HG03060 (cell line): ENCODE measurements at regions not wholly inside any gene's neighbourhood (a gene's known extent, or its start where the extent isn't known, plus 50 kb on each side); places are given as distances from the start of the nearest gene placed in this dataset.
"Not testable (repeated sequence)": the region's sequence is repeated elsewhere in the genome, so short reads cannot be mapped to it uniquely, and the experiment has no call there.

ENCODE experiments used
- ATAC-seq: cut with Tn5 transposase; IDR thresholded peaks from one replicate; pipeline ENCODE4 v1.9.1; 2021; ENCODE audit warnings: low read depth, moderate number of reproducible peaks; ENCODE audit not compliant: unreplicated experiment

DNA sequence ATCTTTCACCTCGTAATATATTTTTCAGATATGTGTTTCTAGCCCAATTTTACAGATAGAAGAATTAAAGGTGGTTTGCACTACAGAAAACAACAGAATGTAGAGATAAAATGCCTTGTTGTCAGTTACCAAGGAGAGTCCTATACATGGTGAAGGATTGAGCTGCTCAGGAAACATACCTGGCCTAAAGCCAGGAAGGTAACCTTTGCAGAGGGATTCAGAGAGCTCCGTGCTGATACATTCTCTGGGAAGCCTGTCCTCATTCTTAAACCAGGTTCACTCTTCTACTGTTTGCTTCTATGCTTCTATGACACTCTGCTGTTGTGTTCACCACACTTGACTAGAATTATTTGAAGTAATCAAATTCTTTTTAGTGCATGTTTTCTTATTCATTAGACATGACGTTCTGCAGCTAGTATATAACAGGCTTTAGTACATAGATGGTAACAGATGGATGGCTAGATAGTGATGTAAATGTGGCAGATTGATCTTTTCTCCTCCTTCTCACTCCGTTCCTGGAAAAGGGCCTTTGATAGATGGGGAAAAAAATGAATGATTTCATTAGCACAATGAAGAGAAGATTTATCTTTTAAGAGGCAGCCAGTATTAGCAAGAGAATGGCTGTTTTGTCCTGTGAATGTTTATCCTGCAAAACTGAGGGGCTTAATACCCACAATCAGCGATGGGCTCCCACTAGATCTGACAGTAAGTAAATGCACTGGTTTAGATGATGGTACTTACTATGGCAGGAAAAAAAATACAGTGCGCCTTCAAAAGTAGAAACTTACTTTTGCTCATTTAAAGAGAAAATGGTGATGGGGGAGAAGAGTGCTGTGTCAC, 589.6 kb upstream of the FAM98A start:
- no peak for ATAC-seq

GRCh38 chr2:34179511-34179910, 580.4 kb upstream of the FAM98A start:
- no peak for ATAC-seq

- ATAC-seq: no peak
Observed at GRCh38 chr2:34178482-34178881, 579.4 kb upstream of the FAM98A start.

- no peak for ATAC-seq
Observed at GRCh38 chr2:34176693-34177092, 577.6 kb upstream of the FAM98A start.

DNA sequence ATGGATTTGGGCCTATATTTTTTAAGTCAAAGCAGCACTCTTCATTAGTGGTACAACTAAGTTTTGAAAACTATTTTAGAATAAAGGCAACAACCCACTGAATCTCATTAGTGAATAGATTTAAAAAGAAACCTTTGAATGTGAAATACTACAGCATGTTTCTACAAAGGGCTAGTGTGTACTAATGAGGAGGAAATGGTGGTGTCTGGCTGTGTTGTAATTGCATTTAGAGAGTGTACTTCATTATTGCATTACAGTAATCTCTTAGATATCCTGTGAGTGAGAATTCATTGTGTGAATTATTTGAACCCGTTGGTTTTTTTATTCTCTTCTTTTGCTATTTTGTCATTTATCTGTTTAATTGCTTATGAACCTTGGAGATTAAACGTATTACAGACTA, 575.4 kb upstream of the FAM98A start:
- no peak for ATAC-seq

- no peak for ATAC-seq
Observed at GRCh38 chr2:34162231-34162630, 563.1 kb upstream of the FAM98A start.

DNA sequence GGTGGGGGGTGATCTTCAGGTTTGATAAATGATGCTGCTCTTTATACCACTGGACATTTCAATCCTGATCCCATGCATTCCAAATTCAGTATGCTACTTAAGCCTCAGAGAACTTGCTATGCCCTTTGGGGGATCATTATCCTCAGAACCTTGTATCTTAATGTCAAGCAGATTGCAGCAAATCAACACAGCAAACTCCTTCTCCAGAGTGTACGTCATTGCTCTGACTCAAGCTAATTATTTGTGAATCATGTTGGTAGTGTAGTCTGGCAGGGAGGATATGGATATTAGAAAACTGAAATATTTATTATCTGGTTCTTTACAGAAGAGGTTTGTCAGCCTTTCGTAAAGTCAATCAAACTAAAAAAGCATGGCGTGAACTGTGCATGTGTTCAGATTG, 562.5 kb upstream of the FAM98A start:
- no peak for ATAC-seq

GRCh38 chr2:34159901-34160300, 560.8 kb upstream of the FAM98A start:
- ATAC-seq: no peak

- no peak for ATAC-seq
Observed at GRCh38 chr2:34153484-34153883, 554.4 kb upstream of the FAM98A start.

- no peak for ATAC-seq
Observed at GRCh38 chr2:34147780-34148179, 548.7 kb upstream of the FAM98A start.

DNA sequence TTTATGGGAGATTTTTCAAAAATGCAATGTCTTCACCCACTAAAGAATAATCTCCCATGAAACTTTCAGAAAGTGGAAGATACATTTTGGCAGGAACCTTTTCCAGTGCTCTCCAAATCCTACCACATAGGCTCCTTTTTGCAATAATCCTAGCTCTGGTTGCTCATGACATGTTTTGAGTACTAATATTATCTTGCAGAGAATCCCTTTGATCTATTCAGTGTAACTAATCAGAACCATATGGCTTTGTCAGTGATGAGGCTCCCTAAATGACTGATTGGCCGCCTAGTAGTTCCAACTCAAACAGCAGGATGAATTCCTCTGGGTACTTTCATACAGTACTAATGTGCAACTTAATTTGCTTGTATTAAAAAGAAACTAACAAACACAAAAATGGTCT, 544.0 kb upstream of the FAM98A start:
- ATAC-seq: no peak

DNA sequence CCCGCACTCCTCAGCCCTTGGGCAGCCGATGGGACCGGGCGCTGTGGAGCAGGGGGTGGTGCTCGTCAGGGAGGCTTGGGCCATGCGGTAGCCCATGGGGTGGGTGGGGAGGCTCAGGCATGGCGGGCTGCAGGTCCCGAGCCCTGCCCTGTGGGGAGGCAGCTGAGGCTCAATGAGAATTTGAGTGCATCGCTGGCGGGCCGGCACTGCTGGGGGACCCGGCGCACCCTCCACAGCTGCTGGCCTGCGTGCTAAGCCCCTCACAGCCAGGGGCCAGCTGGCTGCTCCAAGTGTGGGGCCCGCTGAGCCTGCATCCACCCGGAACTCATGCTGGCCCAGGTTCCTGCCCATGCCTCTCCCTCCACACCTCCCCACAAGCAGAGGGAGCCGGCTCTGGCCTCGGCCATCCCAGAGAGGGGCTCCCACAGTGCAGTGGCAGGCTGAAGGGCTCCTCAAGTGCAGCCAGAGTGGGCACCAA, 543.5 kb upstream of the FAM98A start:
- not testable (repeated sequence) for ATAC-seq

- not testable (repeated sequence) for ATAC-seq
Observed at GRCh38 chr2:34133065-34133464, 534.0 kb upstream of the FAM98A start.

DNA sequence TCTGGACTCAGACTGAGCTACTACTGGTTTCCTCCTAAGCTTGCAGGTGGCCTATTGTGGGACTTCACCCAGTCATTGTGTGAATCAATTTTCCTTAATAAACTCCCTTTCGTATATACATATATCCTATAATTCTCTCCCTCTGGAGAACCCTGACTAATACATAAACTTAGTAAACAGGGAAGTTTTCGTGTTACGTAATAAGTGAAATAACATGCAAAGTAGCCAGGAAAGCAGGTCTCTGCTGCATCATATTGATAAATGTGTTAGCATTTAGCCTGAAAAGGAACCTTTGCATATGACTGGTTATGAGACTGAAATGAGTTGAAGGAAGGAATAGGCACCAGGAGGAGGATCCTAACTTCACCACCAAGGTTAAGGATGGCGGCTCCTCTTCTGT, 527.2 kb upstream of the FAM98A start:
- ATAC-seq: no peak

GRCh38 chr2:34123996-34124785, 525.1 kb upstream of the FAM98A start:
- no peak for ATAC-seq

GRCh38 chr2:34121076-34121475, 522.0 kb upstream of the FAM98A start:
- ATAC-seq: no peak

DNA sequence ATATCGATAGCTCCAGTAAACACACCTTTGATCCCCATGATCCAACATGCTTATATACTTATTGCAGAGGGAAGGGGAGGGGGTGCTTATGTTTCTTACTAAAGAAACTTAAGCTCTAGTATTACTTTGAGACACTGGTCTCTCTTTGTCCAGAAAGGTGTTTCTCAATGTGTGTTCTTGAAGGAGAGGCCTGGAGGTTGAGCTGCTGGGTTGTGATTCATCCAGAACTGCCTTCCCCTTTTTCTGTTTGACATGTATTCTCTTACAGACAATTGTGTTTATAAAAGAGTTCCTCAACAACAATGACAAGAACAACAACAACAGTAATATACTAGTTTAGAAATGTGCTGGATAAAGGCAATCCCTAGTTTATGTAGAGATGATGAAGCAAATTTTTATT, 516.0 kb upstream of the FAM98A start:
- no peak for ATAC-seq

DNA sequence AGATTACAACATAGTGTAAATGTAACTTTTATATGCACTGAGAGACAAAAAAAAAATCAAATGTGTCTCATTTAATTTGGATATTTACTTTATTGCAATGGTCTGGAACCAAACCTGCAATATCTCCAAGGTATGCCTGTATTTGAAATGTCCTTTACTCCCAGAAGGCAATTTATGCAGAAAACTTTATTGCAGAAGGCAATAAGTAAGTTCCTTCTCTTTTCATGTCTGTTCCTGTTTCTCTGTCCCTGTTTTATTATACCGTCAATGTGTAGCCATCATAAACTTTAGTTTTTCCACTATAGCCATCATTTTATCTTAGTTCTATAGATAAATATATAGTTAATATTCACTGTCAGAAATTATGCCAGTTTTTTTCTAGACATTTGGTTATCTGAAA, 513.1 kb upstream of the FAM98A start:
- no peak for ATAC-seq

GRCh38 chr2:34110392-34110791, 511.3 kb upstream of the FAM98A start:
- no peak for ATAC-seq

DNA sequence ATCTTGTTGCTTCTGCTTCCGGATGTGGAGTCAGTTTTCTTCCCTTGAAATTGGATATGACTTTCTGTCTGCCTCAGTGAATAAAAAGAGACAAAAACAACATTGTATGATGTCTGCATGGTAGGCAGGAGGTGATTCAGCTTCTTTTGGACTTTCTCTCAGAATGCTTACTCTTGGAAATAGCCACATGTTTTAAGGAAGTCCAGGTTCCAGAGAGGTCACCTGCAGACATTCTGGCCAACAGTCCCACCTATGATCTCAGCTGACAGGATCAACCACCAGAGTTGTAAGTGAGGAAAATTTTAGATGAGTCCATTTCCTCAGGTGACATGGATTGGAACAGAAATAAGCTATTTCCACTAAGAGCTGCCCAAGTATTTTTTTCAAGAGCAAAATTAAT, 508.7 kb upstream of the FAM98A start:
- no peak for ATAC-seq

- no peak for ATAC-seq
Observed at GRCh38 chr2:34105006-34105767, 506.1 kb upstream of the FAM98A start.
